ENCODE measurements at regions not wholly inside any gene's neighbourhood (a gene's known extent, or its start where the extent isn't known, plus 50 kb on each side); places are given as distances from the start of the nearest gene placed in this dataset.
"Not testable (repeated sequence)": the region's sequence is repeated elsewhere in the genome, so short reads cannot be mapped to it uniquely, and the experiment has no call there.

DNA sequence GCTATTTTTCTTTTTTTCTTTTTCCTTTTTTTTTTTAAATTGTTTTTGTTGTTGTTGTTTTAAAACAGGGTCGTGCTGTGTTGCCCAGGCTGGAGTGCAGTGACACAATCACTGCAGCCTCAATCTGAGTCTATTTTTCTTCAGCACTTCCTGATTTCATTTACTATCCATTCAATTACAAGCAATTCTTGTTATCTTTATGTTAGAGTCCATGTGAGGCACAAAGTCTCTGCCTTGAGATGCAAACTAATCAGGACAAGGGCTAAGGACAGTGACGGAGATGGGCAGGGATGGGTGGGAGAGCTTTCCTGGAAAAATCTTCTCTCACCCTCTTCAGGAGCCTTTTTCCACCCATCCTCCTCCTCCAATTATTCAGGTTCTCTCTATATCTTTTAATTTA is 157.3 kb upstream of the AUTS2 start:
- no peaks in the 10 kb centered on the region for H4K20me1 ChIP-seq (ENCODE audit: control insufficient read depth, insufficient read depth, low read depth, low read length)
- H3F3A ChIP-seq (ENCODE audit: control insufficient read depth, insufficient read depth), result no peaks in the 10 kb centered on the region
- no peaks in the 10 kb centered on the region for H3K36me3 ChIP-seq (ENCODE audit: control insufficient read depth, low read length)
- H3K9me3 ChIP-seq (ENCODE audit: control insufficient read depth, insufficient read depth, low read length), result peaks cover 20% of the 10 kb centered on the region
- no peak overlapping the region for H3K27ac ChIP-seq (ENCODE audit: low read depth, low read length)
- H3K4me3 ChIP-seq (ENCODE audit: low read length), result no peak overlapping the region
- peaks cover 14% of the 10 kb centered on the region for H3K4me1 ChIP-seq (ENCODE audit: control insufficient read depth, low read length)
- no peaks in the 10 kb centered on the region for H3K27me3 ChIP-seq (ENCODE audit: control insufficient read depth, low read length)
- H3K9me2 ChIP-seq (replicated peaks; ENCODE audit: control insufficient read depth, low read length), result no peaks in the 10 kb centered on the region
- H3K79me2 ChIP-seq (ENCODE audit: control insufficient read depth, low read length), result no peaks in the 10 kb centered on the region
- no peak for TF ChIP-seq EZH2phosphoT487 (IDR thresholded peaks at IDR 0.05; ENCODE audit: borderline replicate concordance, low read length)
- TF ChIP-seq, protein P1, sequence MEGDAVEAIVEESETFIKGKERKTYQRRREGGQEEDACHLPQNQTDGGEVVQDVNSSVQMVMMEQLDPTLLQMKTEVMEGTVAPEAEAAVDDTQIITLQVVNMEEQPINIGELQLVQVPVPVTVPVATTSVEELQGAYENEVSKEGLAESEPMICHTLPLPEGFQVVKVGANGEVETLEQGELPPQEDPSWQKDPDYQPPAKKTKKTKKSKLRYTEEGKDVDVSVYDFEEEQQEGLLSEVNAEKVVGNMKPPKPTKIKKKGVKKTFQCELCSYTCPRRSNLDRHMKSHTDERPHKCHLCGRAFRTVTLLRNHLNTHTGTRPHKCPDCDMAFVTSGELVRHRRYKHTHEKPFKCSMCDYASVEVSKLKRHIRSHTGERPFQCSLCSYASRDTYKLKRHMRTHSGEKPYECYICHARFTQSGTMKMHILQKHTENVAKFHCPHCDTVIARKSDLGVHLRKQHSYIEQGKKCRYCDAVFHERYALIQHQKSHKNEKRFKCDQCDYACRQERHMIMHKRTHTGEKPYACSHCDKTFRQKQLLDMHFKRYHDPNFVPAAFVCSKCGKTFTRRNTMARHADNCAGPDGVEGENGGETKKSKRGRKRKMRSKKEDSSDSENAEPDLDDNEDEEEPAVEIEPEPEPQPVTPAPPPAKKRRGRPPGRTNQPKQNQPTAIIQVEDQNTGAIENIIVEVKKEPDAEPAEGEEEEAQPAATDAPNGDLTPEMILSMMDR (IDR thresholded peaks at IDR 0.05; ENCODE audit: low read depth, low read length, poor library complexity, severe bottlenecking), result no peak
- no peak overlapping the region for H3K4me2 ChIP-seq (ENCODE audit: low read length)

DNA sequence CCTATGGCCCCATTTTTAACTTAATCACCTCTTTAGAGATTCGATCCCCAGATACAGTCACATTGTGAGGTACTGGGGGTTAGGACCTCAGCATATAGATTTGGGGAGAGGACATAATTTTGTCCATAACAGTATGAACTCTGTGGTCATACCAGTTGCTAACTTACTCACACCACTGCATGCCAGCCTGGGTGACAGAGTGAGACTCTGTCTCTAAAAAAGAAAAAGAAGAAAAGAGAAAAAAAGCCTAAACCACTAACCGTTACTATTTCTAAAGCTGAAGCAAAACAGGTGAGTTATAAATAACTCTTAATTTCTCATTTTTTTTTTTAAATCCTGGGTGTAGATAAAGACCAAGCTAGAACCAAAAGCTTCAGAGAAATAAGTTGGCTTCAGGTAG is 155.1 kb upstream of the AUTS2 start:
- Histone ChIP-seq H3F3A (ENCODE audit: control insufficient read depth, insufficient read depth) (no peaks in the 10 kb centered on the region), H3K79me2 (ENCODE audit: control insufficient read depth, low read length) (no peaks in the 10 kb centered on the region), H3K36me3 (ENCODE audit: control insufficient read depth, low read length) (no peaks in the 10 kb centered on the region), H4K20me1 (ENCODE audit: control insufficient read depth, insufficient read depth, low read depth, low read length) (no peaks in the 10 kb centered on the region), H3K4me3 (ENCODE audit: low read length) (peak overlapping the region; percentile 13; the same call in 1 of the 2 replicates), H3K27me3 (ENCODE audit: control insufficient read depth, low read length) (no peaks in the 10 kb centered on the region), H3K27ac (ENCODE audit: low read depth, low read length) (no peak overlapping the region), H3K9me3 (ENCODE audit: control insufficient read depth, insufficient read depth, low read length) (peaks cover 20% of the 10 kb centered on the region), H3K9me2 (replicated peaks; ENCODE audit: control insufficient read depth, low read length) (no peaks in the 10 kb centered on the region), H3K4me1 (ENCODE audit: control insufficient read depth, low read length) (peaks cover 14% of the 10 kb centered on the region), H3K4me2 (ENCODE audit: low read length) (peak overlapping the region; percentile 36)
- TF ChIP-seq, protein P1 (IDR thresholded peaks at IDR 0.05; ENCODE audit: low read depth, low read length, poor library complexity, severe bottlenecking), result no peak
- TF ChIP-seq EZH2phosphoT487 (IDR thresholded peaks at IDR 0.05; ENCODE audit: borderline replicate concordance, low read length), result no peak

DNA sequence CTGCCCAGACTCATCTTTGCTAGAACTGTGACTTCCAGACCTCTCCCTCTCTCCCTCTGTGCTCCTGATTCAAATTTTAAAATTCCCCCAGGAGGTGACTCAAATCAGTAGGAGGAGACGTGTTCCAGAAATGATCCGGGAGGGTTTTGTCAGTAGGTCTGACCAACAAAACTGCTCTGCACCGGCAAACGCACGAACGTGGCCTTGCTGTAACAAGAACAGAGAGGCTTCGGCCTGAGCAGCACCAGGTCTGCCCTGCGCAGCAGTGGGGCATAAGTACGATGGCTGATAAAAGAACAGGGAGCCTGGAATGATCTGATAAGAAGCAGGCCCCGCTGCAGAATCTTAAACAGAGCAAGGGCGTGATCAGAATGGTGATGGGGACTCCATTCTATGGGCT is 152.7 kb upstream of the AUTS2 start:
- no peaks in the 10 kb centered on the region for H3K27me3 ChIP-seq (ENCODE audit: control insufficient read depth, low read length)
- no peaks in the 10 kb centered on the region for H3K36me3 ChIP-seq (ENCODE audit: control insufficient read depth, low read length)
- no peak for TF ChIP-seq EZH2phosphoT487 (IDR thresholded peaks at IDR 0.05; ENCODE audit: borderline replicate concordance, low read length)
- TF ChIP-seq, protein P1 (IDR thresholded peaks at IDR 0.05; ENCODE audit: low read depth, low read length, poor library complexity, severe bottlenecking), result no peak
- H3K4me3 ChIP-seq (ENCODE audit: low read length), result no peak overlapping the region
- H3F3A ChIP-seq (ENCODE audit: control insufficient read depth, insufficient read depth), result no peaks in the 10 kb centered on the region
- H3K4me1 ChIP-seq (ENCODE audit: control insufficient read depth, low read length), result peaks cover 14% of the 10 kb centered on the region
- no peak overlapping the region for H3K4me2 ChIP-seq (ENCODE audit: low read length)
- H3K9me2 ChIP-seq (replicated peaks; ENCODE audit: control insufficient read depth, low read length), result no peaks in the 10 kb centered on the region
- H4K20me1 ChIP-seq (ENCODE audit: control insufficient read depth, insufficient read depth, low read depth, low read length), result no peaks in the 10 kb centered on the region
- H3K27ac ChIP-seq (ENCODE audit: low read depth, low read length), result no peak overlapping the region
- no peaks in the 10 kb centered on the region for H3K79me2 ChIP-seq (ENCODE audit: control insufficient read depth, low read length)
- peaks cover 12% of the 10 kb centered on the region for H3K9me3 ChIP-seq (ENCODE audit: control insufficient read depth, insufficient read depth, low read length)

DNA sequence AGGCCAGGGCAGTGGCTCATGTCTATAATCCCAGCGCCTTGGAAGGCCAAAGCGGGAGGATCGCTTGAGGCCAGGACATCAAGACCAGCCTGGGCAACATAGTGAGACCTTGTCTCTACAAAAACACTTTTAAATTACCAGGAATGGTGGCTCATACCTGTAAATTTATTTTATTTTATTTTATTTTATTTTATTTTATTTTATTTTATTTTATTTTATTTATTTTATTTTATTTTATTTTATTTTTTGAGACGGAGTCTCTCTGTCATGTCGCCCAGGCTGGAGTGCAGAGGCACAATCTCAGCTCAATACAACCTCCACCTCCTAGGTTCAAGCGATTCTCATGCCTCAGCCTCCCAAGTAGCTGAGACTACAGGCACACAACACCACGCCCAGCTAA is 152.1 kb upstream of the AUTS2 start:
- H3K36me3 ChIP-seq (ENCODE audit: control insufficient read depth, low read length); H3K27ac ChIP-seq (ENCODE audit: low read depth, low read length); H3K4me3 ChIP-seq (ENCODE audit: low read length); H3K9me2 ChIP-seq (replicated peaks; ENCODE audit: control insufficient read depth, low read length); H3K79me2 ChIP-seq (ENCODE audit: control insufficient read depth, low read length); H3F3A ChIP-seq (ENCODE audit: control insufficient read depth, insufficient read depth); H3K27me3 ChIP-seq (ENCODE audit: control insufficient read depth, low read length); H3K4me2 ChIP-seq (ENCODE audit: low read length); H4K20me1 ChIP-seq (ENCODE audit: control insufficient read depth, insufficient read depth, low read depth, low read length): not testable (repeated sequence)
- Histone ChIP-seq H3K4me1 (ENCODE audit: control insufficient read depth, low read length) (peaks cover 14% of the 10 kb centered on the region), H3K9me3 (ENCODE audit: control insufficient read depth, insufficient read depth, low read length) (peaks cover 12% of the 10 kb centered on the region)

Data from DOHH2 (cell line).